DND-41 (cell line): ENCODE measurements at regions not wholly inside any gene's neighbourhood (a gene's known extent, or its start where the extent isn't known, plus 50 kb on each side); places are given as distances from the start of the nearest gene placed in this dataset.

Experiments used
- EZH2 ChIP-seq: IDR thresholded peaks from 3 replicates; pipeline ENCODE4 v1.6.1; 2012; ENCODE audit warnings: borderline replicate concordance, low read depth, mild to moderate bottlenecking, moderate library complexity, low read length, inconsistent platforms; ENCODE audit not compliant: severe bottlenecking
- TF ChIP-seq, protein P1 (sequence below): IDR thresholded peaks from 2 replicates; pipeline ENCODE4 v1.5.1; 2012; ENCODE audit warnings: borderline replicate concordance, low read length, moderate library complexity, mild to moderate bottlenecking; ENCODE audit not compliant: poor library complexity, severe bottlenecking; ENCODE audit errors: extremely low read depth

DNA sequence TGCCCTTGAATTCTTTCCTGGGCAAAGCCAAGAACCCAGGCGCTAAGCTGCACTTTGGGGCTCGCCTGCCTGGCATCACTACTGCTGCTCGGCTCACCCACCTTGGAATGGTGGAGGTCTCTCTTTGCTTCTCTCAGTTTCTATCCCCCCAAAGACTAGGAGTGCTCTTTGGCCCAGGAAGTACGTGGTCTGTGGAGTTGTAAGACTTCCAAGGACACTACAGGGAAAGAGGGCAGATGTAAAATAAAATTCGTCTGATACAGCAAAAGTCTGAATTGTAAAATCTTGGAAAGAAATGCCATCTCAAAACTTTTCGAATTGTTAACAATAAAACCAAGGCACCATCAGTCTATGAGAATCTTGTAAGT lies 52.5 kb upstream of the MAP1LC3B2 start:
- TF ChIP-seq, protein P1, sequence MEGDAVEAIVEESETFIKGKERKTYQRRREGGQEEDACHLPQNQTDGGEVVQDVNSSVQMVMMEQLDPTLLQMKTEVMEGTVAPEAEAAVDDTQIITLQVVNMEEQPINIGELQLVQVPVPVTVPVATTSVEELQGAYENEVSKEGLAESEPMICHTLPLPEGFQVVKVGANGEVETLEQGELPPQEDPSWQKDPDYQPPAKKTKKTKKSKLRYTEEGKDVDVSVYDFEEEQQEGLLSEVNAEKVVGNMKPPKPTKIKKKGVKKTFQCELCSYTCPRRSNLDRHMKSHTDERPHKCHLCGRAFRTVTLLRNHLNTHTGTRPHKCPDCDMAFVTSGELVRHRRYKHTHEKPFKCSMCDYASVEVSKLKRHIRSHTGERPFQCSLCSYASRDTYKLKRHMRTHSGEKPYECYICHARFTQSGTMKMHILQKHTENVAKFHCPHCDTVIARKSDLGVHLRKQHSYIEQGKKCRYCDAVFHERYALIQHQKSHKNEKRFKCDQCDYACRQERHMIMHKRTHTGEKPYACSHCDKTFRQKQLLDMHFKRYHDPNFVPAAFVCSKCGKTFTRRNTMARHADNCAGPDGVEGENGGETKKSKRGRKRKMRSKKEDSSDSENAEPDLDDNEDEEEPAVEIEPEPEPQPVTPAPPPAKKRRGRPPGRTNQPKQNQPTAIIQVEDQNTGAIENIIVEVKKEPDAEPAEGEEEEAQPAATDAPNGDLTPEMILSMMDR = no peak
- TF ChIP-seq EZH2 = no peak
